B cell (primary cell): ENCODE measurements at regions not wholly inside any gene's neighbourhood (a gene's known extent, or its start where the extent isn't known, plus 50 kb on each side); places are given as distances from the start of the nearest gene placed in this dataset.

Source experiments
- ATAC-seq: fragments of 200-7000 bp; cut with Tn5 transposase; one replicate; pipeline ENCODE4 v1.10.0; 2021; ENCODE audit warnings: low read depth, mild to moderate bottlenecking, moderate number of reproducible peaks, moderate library complexity
- CTCF ChIA-PET: fragments of 350-600 bp; sonication (Branson Sonifier 250); formaldehyde crosslinking; loops from one replicate; lab custom pipeline; 2021; ENCODE audit warnings: antibody characterized with exemption, inconsistent platforms; lab: Charles Lee
- POLR2A ChIA-PET: fragments of 350-600 bp; sonication (Branson Sonifier 250); formaldehyde crosslinking; loops from one replicate; lab custom pipeline; 2021; ENCODE audit warnings: antibody characterized with exemption; lab: Charles Lee
- DNase-seq: peaks from one replicate; pipeline ENCODE4 v3.0.0; 2013
- H2AFZ ChIP-seq: 2 replicates; pipeline ENCODE4 v1.6.1; 2012; ENCODE audit warnings: mild to moderate bottlenecking, low read depth, low read length; ENCODE audit not compliant: insufficient read depth, poor library complexity, severe bottlenecking
- H3K27ac ChIP-seq, 2 donors: 1 replicate in 1 of 2; 2 replicates in 1 of 2; pipeline ENCODE4 v1.5.1; 2012 to 2013; ENCODE audit warnings: low read length in 2 of 2, mild to moderate bottlenecking in 2 of 2, moderate library complexity in 1 of 2
- H3K27me3 ChIP-seq, 4 experiments: fragments of 200-600 bp in 1 of 4; sonication (generic) in 1 of 4; replicated peaks in 1 of 4; 1 replicate in 2 of 4; 2 replicates in 2 of 4; pipeline versions ENCODE4 v1.6.1 to v1.7.0; 2013 to 2016; ENCODE audit warnings: low read length in 3 of 4, mild to moderate bottlenecking in 2 of 4, mixed read lengths in 1 of 4, moderate library complexity in 1 of 4; ENCODE audit not compliant: insufficient read depth in 4 of 4, control insufficient read depth in 3 of 4; ENCODE audit errors: control extremely low read depth in 1 of 4
- H3K36me3 ChIP-seq, 2 experiments: replicated peaks in 1 of 2; 1 replicate in 1 of 2; 2 replicates in 1 of 2; pipeline versions ENCODE4 v1.6.1 to v1.7.1; 2013; ENCODE audit warnings: low read length in 1 of 2; ENCODE audit not compliant: insufficient read depth in 2 of 2, control insufficient read depth in 1 of 2; ENCODE audit errors: control extremely low read depth in 1 of 2, extremely low read depth in 1 of 2
- H3K4me1 ChIP-seq, 2 donors: fragments of 200-600 bp in 1 of 2; sonication (generic) in 1 of 2; 1 replicate in 1 of 2; 2 replicates in 1 of 2; pipeline versions ENCODE4 v1.5.1 to v1.6.1; 2013 to 2017; ENCODE audit warnings: low read length in 2 of 2; ENCODE audit not compliant: control insufficient read depth in 2 of 2, insufficient read depth in 2 of 2
- H3K4me2 ChIP-seq: replicated peaks from 2 replicates; pipeline ENCODE3; 2012; ENCODE audit warnings: mild to moderate bottlenecking, low read depth, low read length; ENCODE audit not compliant: poor library complexity, severe bottlenecking
- H3K4me3 ChIP-seq, 5 experiments: fragments of 200-600 bp in 1 of 5; sonication (generic) in 1 of 5; 1 replicate in 3 of 5; 2 replicates in 2 of 5; pipeline versions ENCODE4 v1.5.1 to v1.7.0; 2011 to 2016; ENCODE audit warnings: low read length in 4 of 5, mild to moderate bottlenecking in 4 of 5, low read depth in 2 of 5, control low read depth in 1 of 5, moderate library complexity in 1 of 5; ENCODE audit not compliant: insufficient read depth in 1 of 5; ENCODE audit errors: control extremely low read depth in 1 of 5, extremely low read depth in 1 of 5
- H3K79me2 ChIP-seq: fragments of 200-600 bp; sonication (generic); one replicate; pipeline ENCODE4 v1.6.0; 2016; ENCODE audit warnings: low read length; ENCODE audit not compliant: control insufficient read depth, insufficient read depth
- H3K9ac ChIP-seq: fragments of 200-600 bp; sonication (generic); 2 replicates; pipeline ENCODE4 v1.6.1; 2017; ENCODE audit warnings: mild to moderate bottlenecking, low read length, moderate library complexity
- H3K9me3 ChIP-seq, 3 donors: one replicate each; pipeline versions ENCODE4 v1.6.1 to v1.7.1; 2013; ENCODE audit warnings: low read length in 2 of 3; ENCODE audit not compliant: control insufficient read depth in 2 of 3, insufficient read depth in 1 of 3; ENCODE audit errors: control extremely low read depth in 1 of 3
- H4K20me1 ChIP-seq: 2 replicates; pipeline ENCODE4 v1.6.0; 2012; ENCODE audit warnings: mild to moderate bottlenecking, low read length; ENCODE audit not compliant: insufficient read depth, control insufficient read depth, poor library complexity, severe bottlenecking
- H3K27ac Mint-ChIP-seq: one replicate; pipeline ENCODE4 v1.8.0; 2021; ENCODE audit warnings: mixed read lengths
- H3K27me3 Mint-ChIP-seq: one replicate; pipeline ENCODE4 v1.8.0; 2021; ENCODE audit warnings: mixed read lengths
- H3K4me1 Mint-ChIP-seq: one replicate; pipeline ENCODE4 v1.8.0; 2021; ENCODE audit warnings: mixed read lengths
- H3K4me3 Mint-ChIP-seq: one replicate; pipeline ENCODE4 v1.8.0; 2021; ENCODE audit warnings: mixed read lengths
- H3K9me3 Mint-ChIP-seq: one replicate; pipeline ENCODE4 v1.8.0; 2022; ENCODE audit warnings: mixed read lengths; ENCODE audit not compliant: insufficient read depth
- CTCF ChIP-seq: fragments of 200-600 bp; IDR thresholded peaks from one replicate; pipeline ENCODE4 v1.8.0; 2022; ENCODE audit warnings: antibody characterized with exemption, mild to moderate bottlenecking
- EZH2 ChIP-seq: IDR thresholded peaks from 2 replicates; pipeline ENCODE4 v1.6.1; 2012; ENCODE audit warnings: borderline replicate concordance, low read depth, mild to moderate bottlenecking, moderate library complexity, low read length; ENCODE audit not compliant: insufficient read depth, poor library complexity, severe bottlenecking
- WGBS: methylation state at CpG from one replicate; pipeline ENCODE4 v1.1.5; 2013; ENCODE audit warnings: missing lambda C conversion rate; ENCODE audit not compliant: insufficient coverage; 5-methylcytosine and 5-hydroxymethylcytosine counted together
- intact Hi-C: fragments of 100-400 bp; cut with micrococcal nuclease; formaldehyde crosslinking; loops from one replicate; pipeline ENCODE4 v1.10.0; 2022

GRCh38 chr2:128548461-128548891 lies 229.8 kb upstream of the HS6ST1 start:
- H3K27ac ChIP-seq = no peak overlapping the region
- Mint-ChIP-seq H3K27ac (no peak overlapping the region), H3K4me1 (no peaks in the 10 kb centered on the region), H3K4me3 (no peak overlapping the region), H3K9me3 (no peaks in the 10 kb centered on the region), H3K27me3 (no peaks in the 10 kb centered on the region)
- ChIA-PET POLR2A (no interaction called here), CTCF (no interaction called here)
- H3K36me3 ChIP-seq = no peaks in the 10 kb centered on the region
- H3K27me3 ChIP-seq = no peaks in the 10 kb centered on the region
- no peaks in the 10 kb centered on the region for H3K4me1 ChIP-seq
- no peak for TF ChIP-seq EZH2
- TF ChIP-seq CTCF = no peak
- whole genome bisulfite sequencing = 93% methylated on average over 6 of the region's 9 CpGs
- DNase-seq = no peak
- H3K9ac ChIP-seq = no peak overlapping the region
- H3K79me2 ChIP-seq = no peaks in the 10 kb centered on the region
- no peak overlapping the region for H3K4me3 ChIP-seq
- H2AFZ ChIP-seq = no peak overlapping the region
- H3K4me2 ChIP-seq = no peak overlapping the region
- no peak for ATAC-seq
- intact Hi-C loops = no loop called here
- no peaks in the 10 kb centered on the region for H3K9me3 ChIP-seq
- no peaks in the 10 kb centered on the region for H4K20me1 ChIP-seq

- H3K4me1 ChIP-seq = no peaks in the 10 kb centered on the region
- H3K36me3 ChIP-seq = no peaks in the 10 kb centered on the region
- ChIA-PET POLR2A (no interaction called here), CTCF (no interaction called here)
- Mint-ChIP-seq H3K9me3 (no peaks in the 10 kb centered on the region), H3K27me3 (no peaks in the 10 kb centered on the region), H3K4me3 (no peak overlapping the region), H3K27ac (no peak overlapping the region), H3K4me1 (no peaks in the 10 kb centered on the region)
- H3K4me3 ChIP-seq = no peak overlapping the region
- no peaks in the 10 kb centered on the region for H3K9me3 ChIP-seq
- no peak for DNase-seq
- no peaks in the 10 kb centered on the region for H4K20me1 ChIP-seq
- intact Hi-C loops = no loop called here
- no peak overlapping the region for H3K4me2 ChIP-seq
- H3K9ac ChIP-seq = no peak overlapping the region
- WGBS = 98% methylated on average over 4 of the region's 5 CpGs
- H3K79me2 ChIP-seq = no peaks in the 10 kb centered on the region
- ATAC-seq = no peak
- H3K27me3 ChIP-seq = no peaks in the 10 kb centered on the region
- H3K27ac ChIP-seq = no peak overlapping the region
- no peak overlapping the region for H2AFZ ChIP-seq
- TF ChIP-seq CTCF (no peak), EZH2 (no peak)
Measured at GRCh38 chr2:128549094-128549493, 230.4 kb upstream of the HS6ST1 start.
